ENCODE measurements at regions not wholly inside any gene's neighbourhood (a gene's known extent, or its start where the extent isn't known, plus 50 kb on each side); places are given as distances from the start of the nearest gene placed in this dataset.
A peak's percentile ranks its signal among the peaks of the same experiment; 100 is the strongest.

DNA sequence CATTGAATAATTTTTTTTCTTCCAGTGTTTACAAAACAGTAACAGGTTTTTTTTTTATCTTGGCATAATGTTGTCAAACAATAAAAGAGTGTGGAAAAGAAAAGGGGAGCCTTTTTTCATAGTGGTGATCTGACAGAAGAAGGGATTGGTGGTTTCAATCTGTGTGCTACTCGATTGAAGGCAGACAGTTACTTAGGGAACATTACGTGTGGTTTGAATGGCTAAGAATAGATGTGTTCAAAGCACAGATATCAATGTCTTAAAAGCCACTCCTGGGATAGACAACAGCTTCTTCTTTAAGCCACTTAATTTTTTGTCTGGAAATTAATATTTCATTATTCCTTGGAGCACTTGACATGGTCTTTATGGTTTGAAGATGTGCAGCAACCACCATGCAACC is 558.6 kb upstream of the ADGRL2 start:
- no peak for DNase-seq

DNA sequence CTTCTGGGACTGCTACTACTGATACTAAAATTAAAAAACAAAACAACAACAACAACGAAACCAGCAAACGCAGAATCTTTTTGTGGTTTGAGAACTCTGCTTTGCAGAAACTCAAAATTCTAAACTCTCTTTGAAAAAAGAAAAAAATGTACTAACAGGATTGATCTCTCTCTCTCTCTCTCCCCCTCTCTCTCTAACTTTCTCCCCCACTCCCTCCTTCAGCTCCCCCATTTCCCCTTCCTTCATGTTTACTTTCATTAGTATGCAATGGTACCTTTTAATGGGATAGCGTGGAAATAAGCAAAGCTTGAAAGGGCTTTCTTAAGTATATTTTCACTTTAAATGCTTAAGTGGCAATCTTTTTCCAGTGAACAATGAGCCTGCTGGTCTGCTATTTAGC is 562.6 kb upstream of the ADGRL2 start:
- DNase-seq, result no peak

DNA sequence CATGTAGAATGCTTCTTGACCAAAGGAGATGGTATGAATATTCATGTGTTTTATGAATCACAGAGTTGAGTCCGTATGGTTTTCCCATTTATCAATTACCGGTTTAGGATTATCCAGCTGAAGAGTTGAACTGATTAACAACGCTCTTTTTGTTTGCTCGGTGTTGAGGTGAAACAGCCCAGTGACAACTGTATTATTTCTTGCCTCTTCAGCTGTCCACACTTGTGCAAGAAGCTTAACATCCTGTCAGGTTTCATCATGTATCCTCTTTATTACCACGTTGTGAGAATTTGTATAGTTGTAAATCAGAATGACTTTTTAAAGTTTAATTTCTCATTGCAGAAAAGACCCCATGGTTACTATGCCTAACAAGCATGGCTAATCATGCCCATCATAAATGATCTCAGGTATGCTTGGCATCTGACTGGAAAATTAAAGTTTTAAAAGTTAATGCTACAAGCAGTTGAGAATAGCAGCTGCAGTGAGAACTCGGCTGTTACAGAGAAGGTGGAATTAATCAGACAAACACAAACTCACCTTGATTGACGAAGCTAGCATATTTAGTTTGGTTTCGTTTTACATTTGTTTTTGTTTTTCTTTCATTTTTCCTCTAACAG is 563.2 kb upstream of the ADGRL2 start:
- DNase-seq, result peak; percentile 5

DNA sequence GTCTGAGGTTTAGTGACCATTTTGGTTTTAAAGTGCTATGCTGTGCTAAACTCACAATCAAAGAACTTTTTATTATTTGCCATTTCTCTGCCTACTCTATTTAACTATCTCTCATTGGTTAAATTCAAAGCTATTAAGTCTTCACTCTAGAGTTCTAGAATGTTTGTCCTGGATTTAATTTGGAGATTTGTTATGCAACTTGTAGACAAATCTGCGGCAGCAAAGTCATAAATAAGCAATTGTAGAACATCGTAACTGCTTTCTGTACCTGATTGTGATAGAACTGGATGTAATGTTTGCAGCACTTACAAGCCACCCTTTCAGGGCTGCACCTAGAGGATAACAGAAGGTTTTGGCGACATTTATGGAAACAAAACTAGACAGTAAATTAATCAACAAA is 566.5 kb upstream of the ADGRL2 start:
- no peak for DNase-seq

DNA sequence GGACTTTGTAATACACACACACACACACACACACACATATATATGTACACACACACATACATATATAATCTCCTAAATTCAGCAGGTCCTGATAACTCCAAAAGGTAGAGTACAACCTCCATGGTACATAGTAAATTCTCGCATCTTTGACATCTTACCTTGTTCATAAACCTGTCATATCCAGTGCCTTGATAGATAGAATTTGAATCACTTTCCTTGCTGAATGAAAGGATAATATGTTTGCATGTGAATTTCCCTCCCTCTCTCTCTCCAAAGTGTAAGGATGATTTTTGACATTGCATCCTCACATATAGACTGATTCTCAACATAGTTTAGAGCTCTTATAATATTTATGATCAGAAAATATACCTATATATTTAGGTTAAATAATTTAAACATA is 567.1 kb upstream of the ADGRL2 start:
- DNase-seq, result no peak

DNA sequence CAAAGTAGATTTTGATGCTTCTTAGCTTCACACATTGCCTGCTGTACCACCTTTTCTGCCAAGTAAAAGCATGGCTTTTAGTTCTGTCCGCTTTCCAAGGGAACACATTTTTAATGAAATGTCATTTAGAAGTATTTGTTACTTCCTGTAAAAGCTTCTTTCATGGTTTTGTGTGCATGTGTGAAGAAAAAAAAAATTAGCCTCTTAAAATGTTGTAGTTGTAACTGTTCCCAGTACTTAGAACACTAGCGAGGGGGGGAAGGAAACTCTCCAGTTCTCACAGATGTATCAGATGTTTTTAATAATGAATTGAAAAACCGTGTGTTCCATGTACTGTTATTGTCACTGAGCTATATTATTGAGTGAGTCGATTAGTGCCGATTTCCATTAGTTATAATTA is 568.3 kb upstream of the ADGRL2 start:
- DNase-seq, result no peak

DNA sequence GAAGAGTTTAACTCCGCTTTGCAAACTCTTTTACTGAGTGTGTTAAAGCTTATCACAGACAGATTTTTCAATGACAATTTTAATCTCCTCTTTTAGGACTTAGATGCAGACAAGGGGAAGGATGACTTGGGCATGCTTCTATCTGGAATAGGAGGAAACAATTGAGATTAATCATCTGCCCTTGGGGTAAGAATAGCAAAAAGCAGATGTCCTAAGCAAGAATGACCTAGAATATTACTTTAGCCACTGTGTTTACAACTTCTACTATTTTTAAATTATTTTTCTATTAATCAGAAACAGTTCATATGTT is 569.0 kb upstream of the ADGRL2 start:
- no peak for DNase-seq

DNA sequence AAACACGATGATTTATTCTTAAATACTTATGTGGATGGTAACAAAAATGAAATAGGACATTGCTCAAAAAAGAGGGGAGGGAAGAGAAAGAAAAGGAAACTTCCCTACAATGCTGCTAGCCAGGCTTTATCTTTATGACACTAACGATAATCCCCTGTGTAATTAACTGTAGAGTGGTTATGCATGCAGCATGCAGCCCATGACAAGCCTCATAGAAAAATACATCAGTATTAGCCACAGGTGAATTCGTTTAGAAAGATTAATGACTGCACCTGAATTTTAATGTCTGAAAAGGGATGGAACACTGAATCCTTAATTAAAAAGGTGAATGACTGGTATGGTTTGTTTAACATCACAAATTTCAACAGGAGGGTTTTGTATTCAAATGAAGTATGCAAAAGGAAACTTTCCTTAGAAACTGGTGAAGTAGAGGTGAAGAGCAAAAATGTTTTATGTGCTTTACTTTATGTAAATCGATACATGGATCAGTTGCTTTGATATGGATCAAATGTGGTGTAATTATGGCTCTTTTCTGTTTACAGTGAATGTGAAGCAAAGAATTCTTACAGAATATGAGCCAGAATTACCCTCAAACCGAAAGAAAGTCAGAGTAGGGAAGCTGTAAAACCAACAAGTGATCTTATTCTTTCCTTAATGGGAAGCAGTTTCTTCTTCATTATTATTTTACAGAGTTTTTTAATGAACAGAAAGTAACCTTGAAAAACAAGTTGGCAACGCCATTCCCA is 569.6 kb upstream of the ADGRL2 start:
- no peak for DNase-seq

DNA sequence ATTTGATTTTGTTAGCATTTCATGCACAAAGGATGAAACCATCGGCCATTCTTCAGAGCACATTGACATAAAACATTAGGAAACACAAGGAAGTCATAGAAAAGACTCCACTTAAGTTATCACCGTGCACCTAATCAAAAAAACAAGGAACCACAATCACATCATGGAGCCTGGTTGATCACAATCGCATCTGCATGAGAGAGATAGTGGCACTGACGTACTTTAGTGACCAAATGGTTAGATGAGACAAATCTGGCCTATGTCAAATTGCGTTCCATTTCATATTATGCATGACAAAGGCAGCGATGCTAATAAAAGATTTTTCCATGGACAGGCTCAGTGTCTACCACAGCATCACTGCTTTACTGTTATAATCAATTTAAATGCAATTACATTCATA is 571.8 kb upstream of the ADGRL2 start:
- no peak for DNase-seq

DNA sequence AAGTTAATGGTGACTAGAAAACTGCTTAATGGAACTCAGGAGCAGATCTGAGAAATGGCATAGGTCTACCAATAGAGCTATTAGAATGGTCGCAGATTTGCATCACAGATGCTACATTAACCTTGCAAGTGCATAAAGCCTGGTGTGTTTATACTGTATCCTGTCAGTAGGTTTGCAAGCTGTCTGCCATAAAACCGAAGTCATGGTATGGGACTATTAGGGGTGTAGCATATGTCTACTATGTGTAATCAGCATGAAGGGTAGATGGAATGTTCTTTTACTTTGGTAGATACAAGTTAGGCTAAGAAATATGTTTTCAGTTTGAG is 574.2 kb upstream of the ADGRL2 start:
- DNase-seq, result no peak

DNA sequence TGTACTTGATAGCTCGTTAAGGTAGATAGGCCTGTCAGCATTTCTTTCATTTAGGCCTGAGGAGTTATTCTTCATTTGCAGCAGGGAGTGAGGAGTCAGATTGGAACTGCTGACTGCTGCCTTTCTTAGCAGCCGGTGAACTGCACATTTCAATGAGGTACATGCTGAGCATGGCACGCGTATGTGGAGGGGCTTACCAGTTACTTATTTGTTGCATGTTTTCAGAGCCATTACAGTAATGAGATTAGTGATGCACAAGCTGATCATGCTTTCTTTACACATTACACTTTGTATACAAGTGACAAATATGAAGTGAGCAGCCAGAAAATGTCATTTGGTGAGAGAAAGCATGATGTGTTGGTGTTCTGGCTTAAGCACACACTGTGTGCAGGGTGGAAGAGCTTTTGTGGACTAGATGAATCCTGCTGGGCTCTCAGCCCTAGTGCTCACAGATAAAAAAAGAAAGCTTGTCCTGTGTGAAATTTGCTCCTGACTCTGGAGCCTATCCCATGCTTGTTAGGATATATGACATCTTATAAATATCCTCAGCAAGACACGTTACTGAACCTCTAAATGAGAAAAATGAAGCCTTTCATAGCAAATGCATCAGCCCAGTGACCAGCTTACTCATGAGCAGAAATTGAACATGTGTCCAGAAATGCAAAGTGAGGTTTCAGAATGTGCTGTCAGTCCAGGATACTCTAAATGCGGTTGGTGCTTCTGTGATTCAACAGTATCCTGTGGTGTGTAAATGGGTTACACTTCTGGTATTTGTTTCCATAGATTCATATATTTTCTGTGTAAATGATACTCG is 574.7 kb upstream of the ADGRL2 start:
- DNase-seq, result no peak

DNA sequence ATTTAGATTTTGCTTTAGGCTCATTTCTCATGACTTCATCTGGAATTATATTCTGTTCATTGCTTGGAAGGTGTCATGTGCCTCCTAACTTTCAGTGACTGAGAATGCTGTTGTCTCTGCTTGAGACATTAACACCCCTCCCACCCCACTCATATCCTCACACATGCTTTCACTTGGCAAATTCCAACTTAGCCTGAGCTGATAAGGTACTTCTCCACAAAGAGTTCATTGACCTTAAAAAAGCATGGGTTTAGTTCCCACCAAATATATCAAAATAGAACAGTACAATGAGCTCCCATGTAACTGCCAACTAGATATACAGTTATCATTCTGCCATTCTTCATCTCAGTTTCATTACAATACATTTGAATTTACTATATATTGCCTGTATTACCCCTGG is 576.5 kb upstream of the ADGRL2 start:
- DNase-seq, result no peak

DNA sequence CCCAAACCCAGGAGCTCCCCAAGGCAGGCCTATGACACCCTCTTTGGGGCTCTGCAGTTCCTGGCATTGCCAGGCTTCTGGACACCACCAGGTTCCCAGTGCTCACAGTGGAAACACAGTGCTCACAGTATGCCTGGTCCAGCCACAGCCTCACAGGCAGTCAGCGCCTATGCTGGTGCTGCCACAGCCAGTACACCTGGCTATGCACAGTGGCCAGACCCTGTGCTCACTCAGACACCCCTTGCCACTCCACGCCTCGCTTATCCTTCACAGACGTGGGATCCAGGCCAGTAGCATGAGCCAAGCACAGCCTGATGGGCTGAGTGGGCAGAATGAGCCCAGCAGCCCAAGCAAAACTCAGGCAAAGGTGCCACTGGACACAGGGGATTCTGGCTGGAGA is 579.2 kb upstream of the ADGRL2 start:
- no peak for DNase-seq

DNA sequence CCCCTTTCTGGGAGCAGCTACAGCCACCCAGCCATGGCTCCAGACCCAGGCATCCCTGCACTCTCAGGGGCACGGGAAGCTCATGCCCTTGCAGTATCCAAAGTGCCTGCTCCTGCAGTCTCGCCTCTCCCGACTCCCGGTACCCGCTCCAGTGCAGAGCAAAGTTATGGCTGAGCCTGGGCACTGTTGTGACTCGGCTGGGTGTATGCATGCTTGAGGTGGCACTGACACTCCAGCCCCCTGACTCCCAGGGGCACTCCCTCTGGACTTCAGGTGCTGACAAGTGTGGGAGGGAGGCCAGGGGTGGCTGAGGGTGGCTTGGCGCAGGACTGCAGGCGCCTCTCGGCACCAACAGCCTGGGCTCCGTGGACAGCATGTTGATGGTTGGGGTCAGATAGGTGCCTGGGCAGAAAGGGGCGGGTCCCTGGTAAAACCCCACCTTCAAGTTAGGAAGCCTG is 580.1 kb upstream of the ADGRL2 start:
- DNase-seq, result no peak

DNA sequence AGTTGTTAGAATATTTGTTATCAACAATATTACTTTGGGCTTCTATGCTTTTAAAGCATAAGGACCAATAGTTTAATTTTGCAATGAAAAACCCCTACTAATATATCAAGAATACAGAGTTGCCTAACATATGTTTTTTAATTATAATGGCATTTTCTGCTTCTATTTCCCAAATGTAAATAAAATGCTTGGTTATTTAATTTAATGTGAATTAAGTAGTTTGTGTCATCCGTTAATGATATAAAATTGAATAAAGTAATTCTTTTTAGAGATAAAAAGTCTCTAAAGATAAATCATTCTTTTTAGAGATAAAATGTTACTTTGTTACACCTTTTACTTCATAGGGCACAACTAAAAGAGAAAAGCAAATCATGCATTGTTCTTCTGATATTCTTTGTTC is 583.7 kb upstream of the ADGRL2 start:
- DNase-seq, result no peak

DNA sequence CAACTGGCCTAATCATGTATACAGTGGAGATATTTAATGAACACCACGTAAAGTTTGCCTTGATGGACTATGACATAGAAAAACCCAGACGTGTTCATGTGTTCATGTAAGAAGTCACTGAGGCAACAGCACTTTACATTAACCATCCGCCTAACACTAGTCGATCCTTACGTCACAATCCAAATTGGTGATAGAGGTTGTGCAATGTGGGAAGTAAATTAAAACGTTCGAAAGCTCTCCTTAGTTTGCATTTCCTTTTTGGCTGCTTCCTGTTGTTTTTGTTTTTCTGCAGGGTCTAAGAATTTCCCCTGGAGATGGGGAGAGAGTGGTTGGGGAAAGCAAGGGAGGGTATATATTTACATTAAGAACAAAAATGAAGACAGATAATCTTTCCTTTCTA is 587.5 kb upstream of the ADGRL2 start:
- DNase-seq, result no peak

DNA sequence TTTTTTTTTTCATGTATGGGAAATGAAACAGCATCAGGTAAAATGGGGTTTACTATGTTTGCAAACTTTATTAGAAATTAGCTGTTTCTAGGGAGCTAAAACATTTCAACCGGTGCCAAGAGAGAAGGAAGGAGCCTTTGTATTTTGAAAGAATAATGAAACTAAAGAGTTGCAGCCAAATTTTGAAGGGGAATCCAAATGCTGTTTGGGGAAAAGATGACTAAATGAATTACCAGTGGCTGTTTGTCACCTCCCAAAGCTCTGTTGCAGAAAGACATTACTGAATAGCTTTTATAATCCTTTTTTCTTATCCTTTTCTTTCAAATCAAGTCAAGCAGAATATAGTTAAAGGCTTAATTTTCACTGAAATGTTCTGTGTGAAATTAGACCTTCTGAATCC is 591.3 kb upstream of the ADGRL2 start:
- DNase-seq, result no peak

DNA sequence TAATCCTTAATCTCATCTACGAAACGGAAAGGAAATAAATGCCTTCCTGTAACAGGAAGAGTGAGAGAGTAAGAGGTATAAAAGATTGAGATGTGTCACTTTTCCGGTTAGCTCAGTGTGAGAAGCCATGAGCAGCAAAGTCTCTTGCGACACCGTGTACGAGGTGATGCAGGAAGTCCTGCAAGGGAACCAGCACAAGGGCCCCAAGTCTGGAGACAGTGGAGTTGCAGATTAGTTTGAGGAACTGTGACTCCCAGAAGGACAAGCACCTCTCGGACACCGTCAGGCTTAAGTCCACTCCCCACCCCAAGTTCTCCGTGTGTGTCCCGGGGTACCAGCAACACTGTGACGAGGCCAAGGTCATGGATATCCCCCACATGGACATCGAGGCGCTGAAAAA is 592.3 kb upstream of the ADGRL2 start:
- peak; percentile 61 for DNase-seq

DNA sequence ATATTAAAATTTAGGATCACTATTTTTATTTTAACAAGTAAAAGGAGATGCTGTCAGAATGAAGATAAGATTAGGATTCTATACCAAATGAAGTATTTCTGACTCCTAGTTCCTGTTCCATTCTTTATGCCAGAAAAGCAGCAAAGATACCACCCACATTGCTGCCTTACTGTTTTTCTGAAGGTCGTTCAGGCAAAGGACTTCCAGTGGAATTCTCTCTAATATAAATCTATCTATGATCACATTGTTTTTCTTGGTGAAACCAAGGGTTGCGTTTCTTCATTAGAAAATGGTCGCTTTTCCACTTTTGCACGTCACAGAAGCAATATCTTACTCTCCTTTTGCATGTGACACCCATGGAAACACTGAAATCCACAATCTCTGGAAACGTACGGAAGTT is 594.8 kb upstream of the ADGRL2 start:
- DNase-seq, result no peak

DNA sequence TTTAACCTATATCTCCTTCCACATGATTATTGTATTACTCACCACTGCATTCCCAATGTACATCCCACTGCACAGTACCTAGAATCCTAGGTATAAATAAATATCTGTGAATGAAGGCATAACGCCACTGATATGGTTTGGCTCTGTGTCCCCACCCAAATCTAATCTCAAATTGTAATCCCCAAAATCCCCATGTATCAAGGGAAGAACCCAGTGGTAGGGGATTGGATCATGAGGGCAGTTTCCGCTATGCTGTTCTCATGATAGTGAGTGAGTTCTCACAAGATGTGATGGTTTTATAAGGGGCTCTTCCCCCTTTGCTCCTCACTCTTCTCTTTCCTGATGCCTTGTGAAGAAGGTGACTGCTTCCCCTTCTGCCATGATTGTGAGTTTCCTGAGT is 599.0 kb upstream of the ADGRL2 start:
- DNase-seq, result no peak

DNA sequence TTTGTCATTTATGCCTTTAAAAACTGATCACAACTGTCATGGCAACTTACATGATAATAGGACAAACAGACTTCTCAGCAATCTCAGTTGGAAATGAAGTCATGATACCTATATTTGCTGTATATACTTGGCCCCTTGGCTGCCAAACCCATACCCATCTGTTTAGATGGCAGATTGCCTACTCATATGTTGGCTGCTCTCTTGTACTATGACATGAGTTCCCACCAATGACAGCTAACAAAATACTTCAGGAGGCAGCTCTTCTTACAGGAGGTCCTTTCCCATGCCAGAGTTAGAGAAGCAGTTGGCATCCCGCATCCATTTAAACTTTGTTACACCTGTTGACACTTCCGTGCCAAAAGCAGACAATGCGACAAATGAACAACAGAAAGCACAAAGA is 603.1 kb upstream of the ADGRL2 start:
- DNase-seq, result no peak

DNA sequence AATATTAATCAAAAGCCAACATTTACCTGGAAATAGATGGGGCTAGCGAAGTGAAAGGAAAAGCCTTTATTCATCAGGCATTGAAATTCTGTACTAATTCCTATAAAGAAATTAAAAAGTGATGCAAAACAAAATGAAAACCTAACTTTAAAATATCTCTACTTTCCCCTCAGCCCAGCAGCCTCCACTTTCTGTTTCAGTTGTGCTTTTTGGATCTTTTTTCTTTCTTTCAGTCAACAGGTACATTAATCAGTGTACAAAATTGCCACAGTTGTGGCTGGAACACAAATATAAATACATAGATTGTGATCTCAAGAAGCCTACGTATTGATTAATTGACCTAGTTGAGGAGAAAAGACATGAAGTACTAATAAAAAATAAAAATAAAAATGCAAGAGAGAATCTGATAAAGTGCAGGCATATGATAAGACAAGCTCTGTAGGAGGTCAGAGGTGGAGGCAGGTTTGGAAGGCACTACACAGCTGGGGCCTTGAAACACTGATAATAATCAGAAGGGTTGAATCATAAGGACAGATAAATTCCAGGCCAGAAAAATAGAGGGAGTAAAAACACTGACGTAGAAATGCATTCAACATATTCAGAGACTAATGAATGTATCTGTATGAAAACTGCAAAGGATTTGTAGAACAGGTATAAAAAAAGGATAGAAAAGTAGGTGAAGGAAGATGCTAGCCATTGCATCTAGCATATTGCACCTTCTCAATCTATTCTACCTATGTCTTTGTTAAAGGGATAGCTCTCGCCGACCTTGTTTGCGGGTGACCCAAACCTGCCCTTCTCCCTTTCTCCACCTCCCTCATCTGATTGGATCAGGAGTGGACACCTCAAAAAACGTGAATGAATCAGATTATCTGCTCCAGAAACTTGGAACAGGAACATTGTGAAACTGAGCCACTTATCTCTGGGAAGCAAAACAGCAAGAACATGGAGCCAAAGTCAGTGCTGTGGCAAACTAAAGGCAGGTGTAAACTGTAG is 607.8 kb upstream of the ADGRL2 start:
- DNase-seq, result no peak

DNA sequence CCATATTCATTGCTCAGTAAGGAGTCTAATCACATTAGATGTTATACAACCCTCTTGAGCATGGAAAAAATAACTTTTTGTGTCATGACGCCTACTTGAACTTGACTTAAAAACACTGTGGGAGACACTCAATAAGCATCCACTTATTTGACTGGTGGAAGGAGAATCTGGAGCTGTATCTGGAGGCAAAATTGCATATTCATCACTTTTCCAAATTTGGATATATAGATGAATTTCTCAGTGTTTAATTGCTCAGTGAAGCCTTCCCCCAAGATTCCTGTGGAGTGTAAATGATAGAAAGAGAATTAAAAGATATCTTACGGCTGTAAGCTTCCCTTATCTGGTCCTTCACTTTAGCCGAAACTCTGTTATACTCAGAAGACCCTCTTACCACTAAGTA is 610.7 kb upstream of the ADGRL2 start:
- no peak for DNase-seq

All from hematopoietic multipotent progenitor cell treated with erythropoietin and hydrocortisone succinate and interleukin-3 and kit ligand, for 6 days (in vitro differentiated cells).